HCT116 (cell line): ENCODE measurements at regions not wholly inside any gene's neighbourhood (a gene's known extent, or its start where the extent isn't known, plus 50 kb on each side); places are given as distances from the start of the nearest gene placed in this dataset.

Experiments
- ATAC-seq: fragments of 200-7000 bp; cut with Tn5 transposase; 2 replicates; pipeline ENCODE4 v1.9.1; 2020; ENCODE audit warnings: mild to moderate bottlenecking, moderate library complexity
- BruUV-seq: library from RNA; stranded (reverse); fragments of 400-500 nt; replicated peaks from 2 replicates; lab custom pipeline; 2021; lab: Mats Ljungman, UMichigan
- CTCF ChIA-PET: fragments of 300-600 bp; sonication (Branson Sonifier 250); formaldehyde crosslinking; loops from one replicate; lab custom pipeline; 2021; ENCODE audit warnings: antibody characterized with exemption; lab: Charles Lee
- POLR2A ChIA-PET: fragments of 300-600, 350-600 bp; sonication (Branson Sonifier 250); formaldehyde crosslinking; loops from one replicate; lab custom pipeline; 2021; ENCODE audit warnings: antibody characterized with exemption; lab: Charles Lee
- RAD21 ChIA-PET, 2 experiments: fragments of 300-600 bp; sonication (Branson Sonifier 250); formaldehyde crosslinking; loops; one replicate each; lab custom pipeline; 2023; ENCODE audit warnings: low total read pairs in 2 of 2; ENCODE audit not compliant: uncharacterized antibody in 2 of 2, unreplicated experiment in 2 of 2, low non-redundant PET in 1 of 2; lab: Charles Lee
- DNase-seq: peaks from one replicate; pipeline ENCODE4 v3.0.0-alpha.2; 2010; ENCODE audit warnings: low read depth, low spot score
- H2AFZ ChIP-seq: fragments of 200-600 bp; shearing (Covaris generic), sonication (generic); 2 replicates; pipeline ENCODE4 v1.6.1; 2017; ENCODE audit warnings: low read depth, mixed run types, mixed read lengths, antibody characterized with exemption, low read length; ENCODE audit not compliant: poor library complexity, severe bottlenecking
- H3K27ac ChIP-seq: 2 replicates; pipeline ENCODE4 v1.5.1; 2012; ENCODE audit warnings: low read depth, low read length
- H3K27me3 ChIP-seq: fragments of 200-600 bp; sonication (generic); 2 replicates; pipeline ENCODE4 v1.6.1; 2016; ENCODE audit warnings: mixed run types, low read length, mixed read lengths; ENCODE audit not compliant: insufficient read depth
- H3K36me3 ChIP-seq, 2 experiments: fragments of 200-500 bp in 1 of 2; fragments of 200-600 bp in 1 of 2; sonication (Bioruptor generic) in 1 of 2; sonication (generic) in 1 of 2; 2 replicates each; pipeline versions ENCODE4 v1.5.1 to v1.6.1; 2014 to 2016; ENCODE audit warnings: low read length in 2 of 2, inconsistent platforms in 1 of 2, mixed read lengths in 1 of 2, mixed run types in 1 of 2; ENCODE audit not compliant: insufficient read depth in 2 of 2, control insufficient read depth in 1 of 2
- H3K4me1 ChIP-seq, 2 experiments: fragments of 200-600 bp in 1 of 2; sonication (generic) in 1 of 2; 2 replicates each; pipeline versions ENCODE4 v1.5.1 to v1.6.1; 2012 to 2017; ENCODE audit warnings: low read length in 2 of 2, inconsistent platforms in 1 of 2, mild to moderate bottlenecking in 1 of 2, mixed read lengths in 1 of 2, mixed run types in 1 of 2, moderate library complexity in 1 of 2; ENCODE audit not compliant: insufficient read depth in 2 of 2, control insufficient read depth in 1 of 2
- H3K4me2 ChIP-seq: fragments of 200-600 bp; sonication (generic); 2 replicates; pipeline ENCODE4 v1.6.1; 2017; ENCODE audit warnings: mixed run types, low read length, mixed read lengths
- H3K4me3 ChIP-seq, 2 experiments: fragments of 200-600 bp in 1 of 2; sonication (generic) in 1 of 2; replicated peaks in 1 of 2; 2 replicates each; pipeline ENCODE4 v1.5.1; 2011 to 2016; ENCODE audit warnings: low read length in 2 of 2, control low read depth in 1 of 2, low read depth in 1 of 2, mild to moderate bottlenecking in 1 of 2, mixed read lengths in 1 of 2, mixed run types in 1 of 2
- H3K79me2 ChIP-seq: fragments of 200-600 bp; sonication (generic); 2 replicates; pipeline ENCODE4 v1.6.1; 2017; ENCODE audit warnings: mild to moderate bottlenecking, mixed run types, low read length, moderate library complexity, mixed read lengths; ENCODE audit not compliant: insufficient read depth
- H3K9ac ChIP-seq: fragments of 200-600 bp; sonication (generic); 2 replicates; pipeline ENCODE4 v1.6.1; 2016; ENCODE audit warnings: low read length, mixed read lengths
- H3K9me2 ChIP-seq: fragments of 200-600 bp; sonication (generic), shearing (Covaris generic); 2 replicates; pipeline ENCODE4 v1.6.1; 2017; ENCODE audit warnings: mixed run types, mild to moderate bottlenecking, moderate library complexity; ENCODE audit not compliant: insufficient read depth
- H3K9me3 ChIP-seq, 2 experiments: fragments of 200-500 bp in 1 of 2; fragments of 200-600 bp in 1 of 2; sonication (Bioruptor generic) in 1 of 2; sonication (generic) in 1 of 2; 2 replicates each; pipeline ENCODE4 v1.6.1; 2014 to 2017; ENCODE audit warnings: low read length in 2 of 2, mixed read lengths in 2 of 2, inconsistent platforms in 1 of 2, low read depth in 1 of 2, mild to moderate bottlenecking in 1 of 2, mixed run types in 1 of 2, moderate library complexity in 1 of 2; ENCODE audit not compliant: control insufficient read depth in 1 of 2, insufficient read depth in 1 of 2
- H4K20me1 ChIP-seq: fragments of 200-600 bp; sonication (generic), shearing (Covaris generic); 2 replicates; pipeline ENCODE4 v1.6.1; 2017; ENCODE audit warnings: mixed run types, mild to moderate bottlenecking, moderate library complexity; ENCODE audit not compliant: insufficient read depth
- ATF3 ChIP-seq: IDR thresholded peaks from 2 replicates; pipeline ENCODE4 v1.6.1; 2012
- CEBPB ChIP-seq: IDR thresholded peaks from 2 replicates; pipeline ENCODE4 v1.6.1; 2012; ENCODE audit warnings: low read depth
- EGR1 ChIP-seq: IDR thresholded peaks from 2 replicates; pipeline ENCODE4 v1.6.1; 2012; ENCODE audit warnings: low read depth
- ELF1 ChIP-seq: IDR thresholded peaks from 2 replicates; pipeline ENCODE4 v1.6.1; 2012; ENCODE audit warnings: low read depth, borderline replicate concordance
- EZH2 ChIP-seq: fragments of 200-600 bp; sonication (generic); IDR thresholded peaks from 2 replicates; pipeline ENCODE4 v1.6.1; 2017; ENCODE audit warnings: antibody characterized with exemption, mixed run types
- FOSL1 ChIP-seq: IDR thresholded peaks from 2 replicates; pipeline ENCODE4 v1.6.1; 2012; ENCODE audit warnings: low read depth
- JUND ChIP-seq: IDR thresholded peaks from 2 replicates; pipeline ENCODE4 v1.6.1; 2012
- MAX ChIP-seq: IDR thresholded peaks from 2 replicates; pipeline ENCODE4 v1.6.1; 2012
- POLR2A ChIP-seq: IDR thresholded peaks from 2 replicates; pipeline ENCODE4 v1.7.0; 2011; ENCODE audit warnings: borderline replicate concordance; ENCODE audit not compliant: insufficient read depth, insufficient read length; ENCODE audit errors: extremely low read depth
- POLR2AphosphoS5 ChIP-seq: IDR thresholded peaks from 2 replicates; pipeline ENCODE4 v1.6.1; 2011; ENCODE audit warnings: mild to moderate bottlenecking, low read depth, low read length, moderate library complexity
- SIN3A ChIP-seq: IDR thresholded peaks from 2 replicates; pipeline ENCODE4 v1.6.1; 2012; ENCODE audit warnings: low read depth
- SP1 ChIP-seq: IDR thresholded peaks from 2 replicates; pipeline ENCODE4 v1.6.1; 2012; ENCODE audit warnings: low read depth
- TCF7L2 ChIP-seq: IDR thresholded peaks from 2 replicates; pipeline ENCODE4 v1.7.0; 2011; ENCODE audit warnings: borderline replicate concordance, inconsistent platforms; ENCODE audit not compliant: insufficient read depth, insufficient read length; ENCODE audit errors: extremely low read depth
- YY1 ChIP-seq: IDR thresholded peaks from 2 replicates; pipeline ENCODE4 v1.6.1; 2011; ENCODE audit warnings: low read length, low read depth, moderate library complexity, mild to moderate bottlenecking; ENCODE audit not compliant: insufficient replicate concordance; ENCODE audit errors: extremely low read depth
- ZBTB33 ChIP-seq: IDR thresholded peaks from 2 replicates; pipeline ENCODE4 v1.6.1; 2011; ENCODE audit warnings: mild to moderate bottlenecking, low read length, moderate library complexity; ENCODE audit not compliant: insufficient replicate concordance; ENCODE audit errors: extremely low read depth
- ZNF274 ChIP-seq: fragments of 200-500 bp; sonication (Bioruptor generic); IDR thresholded peaks from 2 replicates; pipeline ENCODE4 v1.6.1; 2014; ENCODE audit warnings: mild to moderate bottlenecking, low read depth, low read length, inconsistent platforms
- intact Hi-C: fragments of 100-400 bp; cut with micrococcal nuclease; formaldehyde crosslinking; loops from 2 replicates; pipeline ENCODE4 v1.10.0; 2022

GRCh38 chr4:83768146-83768545 lies 232.2 kb downstream of the GPAT3 start:
- ChIA-PET RAD21 (no interaction called here), POLR2A (no interaction called here), CTCF (interaction anchor here (1.1 to 1.5 kb wide), 2 partner anchors 15 to 194 kb away, joined by 3 to 5 read pairs; no protein-coding TSS in a partner anchor)
- Histone ChIP-seq H3K9me3 (no peaks in the 10 kb centered on the region), H2AFZ (no peak overlapping the region), H3K4me2 (no peak overlapping the region), H3K9ac (no peak overlapping the region), H3K4me3 (no peak overlapping the region), H3K79me2 (no peaks in the 10 kb centered on the region), H3K27ac (no peak overlapping the region), H4K20me1 (no peaks in the 10 kb centered on the region), H3K4me1 (no peaks in the 10 kb centered on the region), H3K9me2 (no peaks in the 10 kb centered on the region), H3K27me3 (no peaks in the 10 kb centered on the region), H3K36me3 (no peaks in the 10 kb centered on the region)
- no TSS peak for BruUV-seq
- ATAC-seq: no peak
- no peak for TF ChIP-seq ZBTB33
- TF ChIP-seq TCF7L2: no peak
- TF ChIP-seq JUND: no peak
- no peak for TF ChIP-seq YY1
- TF ChIP-seq SIN3A: no peak
- no peak for TF ChIP-seq EGR1
- TF ChIP-seq FOSL1: no peak
- intact Hi-C loops: no loop called here
- DNase-seq: no peak

- Histone ChIP-seq H2AFZ (no peak overlapping the region), H3K79me2 (no peaks in the 10 kb centered on the region), H3K9ac (no peak overlapping the region), H3K27ac (no peak overlapping the region), H3K4me3 (no peak overlapping the region), H3K9me3 (no peaks in the 10 kb centered on the region), H3K4me1 (no peaks in the 10 kb centered on the region), H3K9me2 (no peaks in the 10 kb centered on the region), H3K27me3 (no peaks in the 10 kb centered on the region), H3K4me2 (no peak overlapping the region), H3K36me3 (no peaks in the 10 kb centered on the region), H4K20me1 (no peaks in the 10 kb centered on the region)
- ATAC-seq (no peak), DNase-seq (no peak)
- intact Hi-C loops: no loop called here
- ChIA-PET CTCF (no interaction called here), RAD21 (no interaction called here), POLR2A (no interaction called here)
- BruUV-seq: no TSS peak
- no peak for TF ChIP-seq POLR2AphosphoS5
- no peak for TF ChIP-seq MAX
- no peak for TF ChIP-seq FOSL1
- TF ChIP-seq JUND: no peak
- TF ChIP-seq CEBPB: no peak
- no peak for TF ChIP-seq ZNF274
- TF ChIP-seq SP1: no peak
- no peak for TF ChIP-seq EGR1
- no peak for TF ChIP-seq ATF3
- no peak for TF ChIP-seq POLR2A
- TF ChIP-seq EZH2: no peak
- TF ChIP-seq ELF1: no peak
- TF ChIP-seq YY1: no peak
Observed at GRCh38 chr4:83767067-83767466, 231.2 kb downstream of the GPAT3 start.
